ENCODE measurements at regions not wholly inside any gene's neighbourhood (a gene's known extent, or its start where the extent isn't known, plus 50 kb on each side); places are given as distances from the start of the nearest gene placed in this dataset.
"Not testable (repeated sequence)": the region's sequence is repeated elsewhere in the genome, so short reads cannot be mapped to it uniquely, and the experiment has no call there.

DNA sequence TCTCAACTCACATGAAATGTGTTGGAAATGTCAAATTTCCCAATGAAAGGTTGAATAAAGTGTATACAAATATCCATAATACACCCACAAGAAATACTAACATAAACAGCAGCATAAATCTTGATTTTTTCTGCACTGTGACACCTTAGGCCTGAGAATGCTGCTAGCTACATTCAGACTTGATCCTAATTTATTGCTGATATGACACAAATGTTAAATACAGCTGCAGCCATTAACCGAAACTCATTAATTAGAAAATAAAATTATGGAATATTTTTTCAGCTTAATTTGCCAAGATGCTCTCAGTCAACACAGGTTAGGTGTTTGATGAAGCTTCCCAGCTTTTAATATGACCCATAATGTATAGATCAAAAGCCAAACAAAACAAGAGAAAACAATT lies 914.3 kb upstream of the C9orf72 start:
- DNase-seq (no peak), ATAC-seq (ENCODE audit: low read depth in 2 of 2) (no peak)
- Mint-ChIP-seq H3K36me3 (no peaks in the 10 kb centered on the region), H3K9me3 (peaks cover 0 to 5% (median 2%) of the 10 kb centered on the region in 7 donors), H3K27ac (no peak overlapping the region), H3K4me3 (no peak overlapping the region), H3K4me1 (no peaks in the 10 kb centered on the region), H3K27me3 (no peaks in the 10 kb centered on the region)

DNA sequence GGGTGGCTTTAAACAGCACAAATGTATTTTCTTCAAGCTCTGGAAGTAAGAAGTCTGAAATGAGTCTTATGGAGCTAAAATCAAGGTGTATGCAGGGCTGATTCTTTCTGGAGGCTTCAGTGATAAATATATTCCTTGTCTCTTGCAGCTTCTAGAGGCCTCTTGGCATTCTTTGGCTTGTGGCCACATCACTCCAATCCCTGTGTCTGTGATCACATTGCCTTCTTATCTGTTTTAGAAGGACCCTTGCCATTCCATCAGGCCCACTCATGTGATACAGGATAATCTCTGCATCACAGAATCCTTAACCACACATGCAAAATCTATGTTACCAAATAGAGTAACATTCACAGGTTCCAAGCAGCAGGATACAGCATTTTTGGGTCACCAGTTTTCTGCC lies 917.8 kb upstream of the C9orf72 start:
- peaks cover 0 to 11% (median 3%) of the 10 kb centered on the region in 7 donors for H3K9me3 Mint-ChIP-seq
- ATAC-seq (ENCODE audit: low read depth in 2 of 2), result no peak
- no peaks in the 10 kb centered on the region for H3K36me3 Mint-ChIP-seq
- no peak overlapping the region for H3K4me3 Mint-ChIP-seq
- H3K27me3 Mint-ChIP-seq, result no peaks in the 10 kb centered on the region
- H3K4me1 Mint-ChIP-seq, result no peaks in the 10 kb centered on the region
- H3K27ac Mint-ChIP-seq, result peak overlapping the region in 1 of 6 donors; percentile 5
- no peak for DNase-seq

DNA sequence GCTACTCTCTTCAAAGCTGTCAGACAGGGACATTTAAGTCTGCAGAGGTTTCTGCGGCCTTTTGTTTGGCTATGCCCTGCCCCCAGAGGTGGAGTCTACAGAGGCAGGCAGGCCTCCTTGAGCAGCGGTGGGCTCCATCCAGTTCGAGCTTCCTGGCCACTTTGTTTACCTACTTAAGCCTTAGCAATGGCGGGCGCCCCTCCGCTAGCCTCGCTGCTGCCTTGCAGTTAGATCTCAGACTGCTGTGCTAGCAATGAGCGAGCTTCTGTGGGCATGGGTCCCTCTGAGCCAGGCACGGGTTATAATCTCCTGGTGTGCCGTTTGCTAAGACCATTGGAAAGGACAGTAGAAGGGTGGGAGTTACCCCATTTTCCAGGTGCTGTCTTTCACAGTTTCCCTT lies 924.9 kb upstream of the C9orf72 start:
- not testable (repeated sequence) for H3K27ac Mint-ChIP-seq; H3K36me3 Mint-ChIP-seq; H3K4me3 Mint-ChIP-seq; DNase-seq; H3K4me1 Mint-ChIP-seq; H3K27me3 Mint-ChIP-seq; ATAC-seq (ENCODE audit: low read depth in 2 of 2)
- H3K9me3 Mint-ChIP-seq, result peaks cover 0 to 15% (median 5%) of the 10 kb centered on the region in 7 donors

GRCh38 chr9:28502189-28502588 lies 928.9 kb upstream of the C9orf72 start:
- DNase-seq (no peak), ATAC-seq (ENCODE audit: low read depth in 2 of 2) (no peak)
- Mint-ChIP-seq H3K27ac (no peak overlapping the region), H3K9me3 (peaks cover 0 to 5% (median 3%) of the 10 kb centered on the region in 7 donors), H3K27me3 (no peaks in the 10 kb centered on the region), H3K36me3 (no peaks in the 10 kb centered on the region), H3K4me1 (no peaks in the 10 kb centered on the region), H3K4me3 (no peak overlapping the region)

- Mint-ChIP-seq H3K27ac (no peak overlapping the region), H3K27me3 (no peaks in the 10 kb centered on the region), H3K4me3 (no peak overlapping the region), H3K9me3 (peaks cover 0 to 5% (median 0%) of the 10 kb centered on the region in 7 donors), H3K4me1 (no peaks in the 10 kb centered on the region), H3K36me3 (no peaks in the 10 kb centered on the region)
- DNase-seq (no peak), ATAC-seq (ENCODE audit: low read depth in 2 of 2) (no peak)
Observed at GRCh38 chr9:28502741-28503140, 929.5 kb upstream of the C9orf72 start.

DNA sequence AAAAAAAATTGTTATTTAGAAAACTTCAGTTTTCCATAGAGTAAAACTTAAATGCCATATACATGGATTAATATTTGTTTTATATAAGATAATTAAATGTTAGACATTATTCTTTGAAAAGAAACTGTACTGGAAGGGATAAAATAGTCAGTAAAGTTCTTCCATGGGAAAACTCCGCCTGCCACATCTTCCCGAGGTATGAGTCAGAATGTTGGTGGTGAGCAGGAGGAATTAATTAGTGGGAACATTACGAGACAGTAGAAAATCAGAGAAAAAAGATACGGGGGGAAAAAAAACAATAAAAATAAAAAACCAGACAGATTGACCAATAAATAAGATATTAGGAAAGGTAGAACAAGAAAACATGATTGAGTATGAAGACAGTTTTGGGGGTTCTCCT lies 930.3 kb upstream of the C9orf72 start:
- H3K27ac Mint-ChIP-seq, result no peak overlapping the region
- no peak for DNase-seq
- H3K27me3 Mint-ChIP-seq, result no peaks in the 10 kb centered on the region
- no peak overlapping the region for H3K4me3 Mint-ChIP-seq
- H3K4me1 Mint-ChIP-seq, result no peaks in the 10 kb centered on the region
- no peak for ATAC-seq (ENCODE audit: low read depth in 2 of 2)
- H3K36me3 Mint-ChIP-seq, result no peaks in the 10 kb centered on the region
- peaks cover 0 to 3% (median 0%) of the 10 kb centered on the region in 7 donors for H3K9me3 Mint-ChIP-seq

- no peaks in the 10 kb centered on the region for H3K4me1 Mint-ChIP-seq
- ATAC-seq (ENCODE audit: low read depth in 2 of 2) (no peak), DNase-seq (no peak)
- peaks cover 0 to 13% (median 0%) of the 10 kb centered on the region in 7 donors for H3K9me3 Mint-ChIP-seq
- H3K27me3 Mint-ChIP-seq, result no peaks in the 10 kb centered on the region
- H3K4me3 Mint-ChIP-seq, result no peak overlapping the region
- H3K27ac Mint-ChIP-seq, result no peak overlapping the region
- H3K36me3 Mint-ChIP-seq, result no peaks in the 10 kb centered on the region
Observed at GRCh38 chr9:28518439-28518838, 945.2 kb upstream of the C9orf72 start.

DNA sequence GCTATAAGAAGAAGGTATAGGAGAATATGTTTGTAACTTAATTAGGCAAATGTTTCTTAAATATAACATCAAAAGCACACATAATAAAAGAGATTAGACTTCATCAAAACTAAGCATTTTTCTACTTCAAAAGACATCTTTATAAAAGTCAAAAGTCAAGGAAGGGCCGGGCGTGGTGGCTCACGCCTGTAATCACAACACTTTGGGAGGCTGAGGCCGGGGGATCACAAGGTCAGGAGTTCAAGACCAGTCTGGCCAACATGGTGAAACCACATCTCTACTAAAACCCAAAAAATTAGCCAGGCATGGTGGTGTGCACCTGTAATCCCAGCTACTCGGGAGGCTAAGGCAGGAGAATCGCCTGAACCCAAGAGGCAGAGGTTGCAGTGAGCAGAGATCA lies 951.0 kb upstream of the C9orf72 start:
- ATAC-seq (ENCODE audit: low read depth in 2 of 2); H3K9me3 Mint-ChIP-seq; H3K36me3 Mint-ChIP-seq; H3K4me3 Mint-ChIP-seq; H3K27ac Mint-ChIP-seq; DNase-seq; H3K27me3 Mint-ChIP-seq; H3K4me1 Mint-ChIP-seq: not testable (repeated sequence)

DNA sequence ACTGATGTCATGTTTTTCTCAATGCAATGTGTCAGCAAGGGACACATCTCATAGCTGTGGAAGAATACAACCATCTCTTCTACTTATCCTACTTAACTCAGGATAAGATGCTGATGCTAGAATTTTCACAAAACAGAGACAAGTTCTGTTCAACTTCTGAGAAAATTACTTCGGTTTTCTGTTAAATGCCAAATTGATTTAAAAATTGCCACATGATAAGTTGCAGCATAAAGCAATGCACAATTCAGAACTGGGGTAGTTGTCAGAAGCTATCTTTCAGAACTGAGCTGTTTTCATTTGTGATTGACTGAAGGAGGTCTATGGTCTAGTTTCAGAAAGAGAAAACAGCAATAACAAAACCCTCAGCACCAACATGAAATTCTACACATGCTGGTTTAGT lies 954.8 kb upstream of the C9orf72 start:
- Mint-ChIP-seq H3K9me3 (peaks cover 0 to 3% (median 2%) of the 10 kb centered on the region in 7 donors), H3K4me1 (no peaks in the 10 kb centered on the region), H3K36me3 (no peaks in the 10 kb centered on the region), H3K27me3 (no peaks in the 10 kb centered on the region), H3K4me3 (no peak overlapping the region), H3K27ac (no peak overlapping the region)
- no peak for DNase-seq
- ATAC-seq (ENCODE audit: low read depth in 2 of 2), result no peak

GRCh38 chr9:28538132-28538531 lies 964.9 kb upstream of the C9orf72 start:
- H3K9me3 Mint-ChIP-seq, result peaks cover 0 to 8% (median 2%) of the 10 kb centered on the region in 7 donors
- H3K36me3 Mint-ChIP-seq, result no peaks in the 10 kb centered on the region
- no peak overlapping the region for H3K27ac Mint-ChIP-seq
- no peak for ATAC-seq (ENCODE audit: low read depth in 2 of 2)
- H3K4me3 Mint-ChIP-seq, result no peak overlapping the region
- no peaks in the 10 kb centered on the region for H3K4me1 Mint-ChIP-seq
- no peaks in the 10 kb centered on the region for H3K27me3 Mint-ChIP-seq
- no peak for DNase-seq

GRCh38 chr9:28539434-28540070 lies 966.3 kb upstream of the C9orf72 start:
- no peak for ATAC-seq (ENCODE audit: low read depth in 2 of 2)

GRCh38 chr9:28542928-28543327 lies 969.6 kb upstream of the C9orf72 start:
- no peak for DNase-seq
- no peak overlapping the region for H3K27ac Mint-ChIP-seq
- H3K36me3 Mint-ChIP-seq, result no peaks in the 10 kb centered on the region
- no peaks in the 10 kb centered on the region for H3K27me3 Mint-ChIP-seq
- no peak for ATAC-seq (ENCODE audit: low read depth in 2 of 2)
- H3K4me3 Mint-ChIP-seq, result no peak overlapping the region
- H3K9me3 Mint-ChIP-seq, result peaks cover 0 to 6% (median 4%) of the 10 kb centered on the region in 7 donors
- H3K4me1 Mint-ChIP-seq, result no peaks in the 10 kb centered on the region

More at GRCh38 chr9:28539434-28540070, 966.3 kb upstream of the C9orf72 start:
- H3K36me3 Mint-ChIP-seq, result no peaks in the 10 kb centered on the region
- no peak overlapping the region for H3K27ac Mint-ChIP-seq
- no peak for DNase-seq
- no peaks in the 10 kb centered on the region for H3K27me3 Mint-ChIP-seq
- peaks cover 0 to 8% (median 2%) of the 10 kb centered on the region in 7 donors for H3K9me3 Mint-ChIP-seq
- no peak overlapping the region for H3K4me3 Mint-ChIP-seq
- H3K4me1 Mint-ChIP-seq, result no peaks in the 10 kb centered on the region

DNA sequence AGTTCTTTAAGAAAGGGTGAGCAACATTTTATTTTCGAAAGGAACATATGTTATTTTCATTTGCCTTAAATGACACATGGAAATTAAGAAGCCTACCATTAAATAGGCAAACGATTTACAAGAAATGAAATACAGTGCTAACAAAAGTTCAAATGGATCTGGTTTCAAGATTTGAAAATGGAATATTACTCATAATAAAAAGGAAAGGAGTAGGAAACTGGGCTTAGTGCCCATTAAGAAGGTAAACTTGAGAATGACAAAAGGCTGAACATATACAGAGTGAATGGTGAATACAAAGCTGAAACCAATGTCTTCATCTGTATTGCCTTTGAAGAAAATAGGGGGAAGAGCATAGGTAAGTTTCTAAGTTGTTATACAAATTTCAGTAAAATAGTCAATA lies 974.2 kb upstream of the C9orf72 start:
- ATAC-seq (ENCODE audit: low read depth in 2 of 2) (no peak), DNase-seq (no peak)
- Mint-ChIP-seq H3K9me3 (peaks cover 2 to 21% (median 9%) of the 10 kb centered on the region in 7 donors), H3K4me3 (no peak overlapping the region), H3K27me3 (no peaks in the 10 kb centered on the region), H3K4me1 (no peaks in the 10 kb centered on the region), H3K27ac (no peak overlapping the region), H3K36me3 (no peaks in the 10 kb centered on the region)

GRCh38 chr9:28563291-28563934 lies 990.1 kb upstream of the C9orf72 start:
- no peak for DNase-seq
- Mint-ChIP-seq H3K36me3 (no peaks in the 10 kb centered on the region), H3K27ac (no peak overlapping the region), H3K4me1 (no peaks in the 10 kb centered on the region), H3K27me3 (no peaks in the 10 kb centered on the region), H3K4me3 (no peak overlapping the region), H3K9me3 (peaks cover 0 to 4% (median 2%) of the 10 kb centered on the region in 7 donors)
- no peak for ATAC-seq (ENCODE audit: low read depth in 2 of 2)

Data from naive B cell (primary cell).